Stimulated activated CD4-positive, alpha-beta T cell treated with anti-CD3 and anti-CD28 coated beads, TNF-alpha, amount 100 ng/mL, for 24 hours (primary cell): ENCODE measurements at regions not wholly inside any gene's neighbourhood (a gene's known extent, or its start where the extent isn't known, plus 50 kb on each side); places are given as distances from the start of the nearest gene placed in this dataset.
"Not testable (repeated sequence)": the region's sequence is repeated elsewhere in the genome, so short reads cannot be mapped to it uniquely, and the experiment has no call there.

ENCODE experiments used
- DNase-seq, 3 experiments: peaks; one replicate each; pipeline ENCODE4 v3.0.0-alpha.2; 2020; ENCODE audit warnings: low read depth in 3 of 3

- no peak for DNase-seq
Observed at GRCh38 chr16:29310852-29311314, 95.6 kb downstream of the NPIPB11 start.

- DNase-seq = not testable (repeated sequence)
Observed at GRCh38 chr16:29310243-29310642, 96.3 kb downstream of the NPIPB11 start.

- DNase-seq = not testable (repeated sequence)
Observed at GRCh38 chr16:29309601-29310000, 96.9 kb downstream of the NPIPB11 start.

GRCh38 chr16:29308644-29309546 is 97.6 kb downstream of the NPIPB11 start:
- DNase-seq = no peak

GRCh38 chr16:29307598-29308507 is 98.7 kb downstream of the NPIPB11 start:
- no peak for DNase-seq

- no peak for DNase-seq
Observed at GRCh38 chr16:29306943-29307597, 99.4 kb downstream of the NPIPB11 start.

GRCh38 chr16:29306201-29306600 is 100.3 kb downstream of the NPIPB11 start:
- DNase-seq = no peak

- DNase-seq = not testable (repeated sequence)
Observed at GRCh38 chr16:29305018-29305417, 101.5 kb downstream of the NPIPB11 start.

- DNase-seq = no peak
Observed at GRCh38 chr16:29304251-29304650, 102.3 kb downstream of the NPIPB11 start.

- no peak for DNase-seq
Observed at GRCh38 chr16:29303520-29303919, 103.0 kb downstream of the NPIPB11 start.

GRCh38 chr16:29302976-29303375 is 103.5 kb downstream of the NPIPB11 start:
- DNase-seq = no peak

GRCh38 chr16:29302433-29302832 is 104.1 kb downstream of the NPIPB11 start:
- not testable (repeated sequence) for DNase-seq

GRCh38 chr16:29301662-29302285 is 104.7 kb downstream of the NPIPB11 start:
- DNase-seq = not testable (repeated sequence)

- DNase-seq = not testable (repeated sequence)
Observed at GRCh38 chr16:29300541-29301535, 105.7 kb downstream of the NPIPB11 start.

- DNase-seq = not testable (repeated sequence)
Observed at GRCh38 chr16:29300030-29300491, 106.5 kb downstream of the NPIPB11 start.

- not testable (repeated sequence) for DNase-seq
Observed at GRCh38 chr16:29298997-29299396, 107.5 kb downstream of the NPIPB11 start.

- not testable (repeated sequence) for DNase-seq
Observed at GRCh38 chr16:29298307-29298706, 108.2 kb downstream of the NPIPB11 start.

GRCh38 chr16:29297809-29298177 is 108.7 kb downstream of the NPIPB11 start:
- DNase-seq = not testable (repeated sequence)

- not testable (repeated sequence) for DNase-seq
Observed at GRCh38 chr16:29297144-29297808, 109.2 kb downstream of the NPIPB11 start.
